ENCODE measurements at regions not wholly inside any gene's neighbourhood (a gene's known extent, or its start where the extent isn't known, plus 50 kb on each side); places are given as distances from the start of the nearest gene placed in this dataset.

GRCh38 chr3:106985721-106986120, 391.5 kb upstream of the CCDC54 start:
- TF ChIP-seq CTCF (IDR thresholded peaks at IDR 0.05) = no peak
- no peak for TF ChIP-seq POLR2A (IDR thresholded peaks at IDR 0.05; ENCODE audit: low read depth)

Measured in esophagus muscularis mucosa (tissue), 3 donors.